ENCODE measurements at regions not wholly inside any gene's neighbourhood (a gene's known extent, or its start where the extent isn't known, plus 50 kb on each side); places are given as distances from the start of the nearest gene placed in this dataset.

- Histone ChIP-seq H3K4me3 (replicated peaks in 1 of 3; ENCODE audit: insufficient read depth in 1 of 3, low read depth in 1 of 3, low read length in 3 of 3) (no peak overlapping the region), H3K9me1 (replicated peaks; ENCODE audit: control insufficient read depth, extremely low read depth, insufficient read depth, low read length) (no peaks in the 10 kb centered on the region), H3K9ac (replicated peaks; ENCODE audit: extremely low read depth, insufficient read depth, low read length) (no peak overlapping the region), H3K36me3 (ENCODE audit: control insufficient read depth in 2 of 2, extremely low read depth in 1 of 2, insufficient read depth in 2 of 2, low read length in 2 of 2) (no peaks in the 10 kb centered on the region), H3K4me1 (ENCODE audit: control insufficient read depth, extremely low read depth, insufficient read depth, low read length) (no peaks in the 10 kb centered on the region), H3K27ac (ENCODE audit: insufficient read depth, low read depth, low read length) (no peak overlapping the region), H3K27me3 (ENCODE audit: control insufficient read depth in 2 of 2, insufficient read depth in 2 of 2, low read length in 2 of 2) (no peaks in the 10 kb centered on the region), H2AFZ (ENCODE audit: low read depth, low read length) (no peak overlapping the region), H3K9me3 (replicated peaks; ENCODE audit: control insufficient read depth, insufficient read depth, low read length) (peaks cover 4% of the 10 kb centered on the region), H3K79me2 (ENCODE audit: control insufficient read depth, insufficient read depth, low read length) (no peaks in the 10 kb centered on the region), H4K20me1 (replicated peaks; ENCODE audit: control insufficient read depth, extremely low read depth, insufficient read depth, low read length) (no peaks in the 10 kb centered on the region), H3K4me2 (ENCODE audit: insufficient read depth, low read length) (no peak overlapping the region)
- ChIA-PET POLR2A (no interaction called here), CTCF (no interaction called here)
- dilution Hi-C loops (cut with MboI; ENCODE audit: extremely low pct_ligation_motif_present, low sequenced_read_pairs) (no loop called here), intact Hi-C loops (cut with micrococcal nuclease) (no loop called here)
- TF ChIP-seq FOS (IDR thresholded peaks at IDR 0.05; ENCODE audit: borderline replicate concordance, insufficient read depth, low read length) (no peak), POLR2AphosphoS5 (IDR thresholded peaks at IDR 0.05; ENCODE audit: insufficient read depth, low read depth, low read length) (no peak), MAX (IDR thresholded peaks at IDR 0.05; ENCODE audit: insufficient read depth, insufficient read length) (no peak), JUN (IDR thresholded peaks at IDR 0.05; ENCODE audit: borderline replicate concordance, insufficient read depth, insufficient read length, low read depth) (no peak), EZH2 (IDR thresholded peaks at IDR 0.05; ENCODE audit: borderline replicate concordance, low read depth, low read length, severe bottlenecking) (no peak), POLR2A (IDR thresholded peaks at IDR 0.05; ENCODE audit: low read depth, low read length) (no peak), MYC (IDR thresholded peaks at IDR 0.05; ENCODE audit: low read depth, low read length) (no peak), GATA2 (IDR thresholded peaks at IDR 0.05; ENCODE audit: insufficient read depth, insufficient read length, low read depth, low read length) (no peak), CTCF (IDR thresholded peaks at IDR 0.05; ENCODE audit: extremely low read depth in 1 of 2, insufficient read depth in 1 of 2, low read depth in 1 of 2, low read length in 2 of 2) (no peak)
- BruUV-seq (replicated peaks), result no TSS peak
- FAIRE-seq, result no peak
- no peak for DNase-seq (ENCODE audit: low read depth, low spot score)
Measured at GRCh38 chr14:97057238-97058073, 260.3 kb downstream of the VRK1 start.
